H9 (cell line): ENCODE measurements at regions not wholly inside any gene's neighbourhood (a gene's known extent, or its start where the extent isn't known, plus 50 kb on each side); places are given as distances from the start of the nearest gene placed in this dataset.

Experiments
- DNase-seq: peaks from one replicate; pipeline ENCODE4 v3.0.0-alpha.2; 2017
- H2AFZ ChIP-seq: one replicate; pipeline ENCODE4 v1.6.1; 2013; ENCODE audit warnings: mild to moderate bottlenecking, low read length, control low read depth, moderate library complexity
- H2AK5ac ChIP-seq: 2 replicates; pipeline ENCODE4 v1.6.1; 2013; ENCODE audit warnings: low read length, control low read depth, mixed read lengths; ENCODE audit not compliant: insufficient read length
- H2BK120ac ChIP-seq: one replicate; pipeline ENCODE4 v1.6.1; 2013; ENCODE audit warnings: low read depth, mild to moderate bottlenecking, low read length, control low read depth, inconsistent platforms; ENCODE audit not compliant: poor library complexity, severe bottlenecking
- H2BK12ac ChIP-seq: 2 replicates; pipeline ENCODE4 v1.6.1; 2013; ENCODE audit warnings: low read length, control low read depth, mixed read lengths, low read depth; ENCODE audit not compliant: insufficient read length
- H2BK15ac ChIP-seq: 2 replicates; pipeline ENCODE4 v1.6.1; 2013; ENCODE audit warnings: low read depth, low read length, control low read depth
- H2BK20ac ChIP-seq: one replicate; pipeline ENCODE4 v1.6.1; 2013; ENCODE audit warnings: low read depth, mild to moderate bottlenecking, low read length, control low read depth, inconsistent platforms; ENCODE audit not compliant: poor library complexity, severe bottlenecking
- H2BK5ac ChIP-seq: 2 replicates; pipeline ENCODE4 v1.6.1; 2013; ENCODE audit warnings: low read length, control low read depth, mixed read lengths; ENCODE audit not compliant: insufficient read length
- H3K14ac ChIP-seq: 2 replicates; pipeline ENCODE4 v1.6.1; 2013; ENCODE audit warnings: low read length, control low read depth; ENCODE audit not compliant: insufficient read depth
- H3K18ac ChIP-seq: 2 replicates; pipeline ENCODE4 v1.6.1; 2013; ENCODE audit warnings: low read depth, mild to moderate bottlenecking, mixed read lengths, low read length, control low read depth; ENCODE audit not compliant: insufficient read length
- H3K23ac ChIP-seq: 2 replicates; pipeline ENCODE4 v1.6.1; 2013; ENCODE audit warnings: low read length, control low read depth, mixed read lengths, low read depth; ENCODE audit not compliant: insufficient read length
- H3K23me2 ChIP-seq: 2 replicates; pipeline ENCODE4 v1.6.1; 2013; ENCODE audit warnings: low read depth, mild to moderate bottlenecking, mixed read lengths, low read length, control low read depth; ENCODE audit not compliant: insufficient read length, poor library complexity, severe bottlenecking
- H3K27ac ChIP-seq: 2 replicates; pipeline ENCODE4 v1.5.1; 2013; ENCODE audit warnings: low read length, control low read depth, mixed read lengths, low read depth; ENCODE audit not compliant: insufficient read length
- H3K27me3 ChIP-seq: 2 replicates; pipeline ENCODE4 v1.6.1; 2013; ENCODE audit warnings: low read length, control low read depth, inconsistent platforms; ENCODE audit not compliant: insufficient read depth
- H3K4ac ChIP-seq: 2 replicates; pipeline ENCODE4 v1.6.1; 2013; ENCODE audit warnings: low read depth, mild to moderate bottlenecking, control low read depth, inconsistent platforms, low read length, moderate library complexity
- H3K4me1 ChIP-seq: 2 replicates; pipeline ENCODE4 v1.6.1; 2013; ENCODE audit warnings: low read length, control low read depth, inconsistent platforms; ENCODE audit not compliant: insufficient read depth
- H3K4me2 ChIP-seq: 2 replicates; pipeline ENCODE4 v1.6.1; 2013; ENCODE audit warnings: low read length, control low read depth, mixed read lengths; ENCODE audit not compliant: insufficient read length, insufficient read depth
- H3K56ac ChIP-seq: 2 replicates; pipeline ENCODE4 v1.6.1; 2013; ENCODE audit warnings: low read depth, mild to moderate bottlenecking, mixed read lengths, low read length, control low read depth; ENCODE audit not compliant: insufficient read length
- H3K79me1 ChIP-seq: 2 replicates; pipeline ENCODE4 v1.6.1; 2013; ENCODE audit warnings: low read depth, mild to moderate bottlenecking, moderate library complexity, low read length, control low read depth, inconsistent platforms; ENCODE audit not compliant: insufficient read depth, poor library complexity, severe bottlenecking
- H3K79me2 ChIP-seq: 2 replicates; pipeline ENCODE4 v1.6.1; 2013; ENCODE audit warnings: low read length, control low read depth, inconsistent platforms; ENCODE audit not compliant: insufficient read depth
- H3K9ac ChIP-seq: 2 replicates; pipeline ENCODE4 v1.6.1; 2013; ENCODE audit warnings: low read length, control low read depth, mixed read lengths; ENCODE audit not compliant: insufficient read length; ENCODE audit errors: extremely low read depth
- H3K9me3 ChIP-seq: one replicate; pipeline ENCODE4 v1.6.1; 2013; ENCODE audit warnings: low read depth, low read length, inconsistent platforms; ENCODE audit not compliant: control insufficient read depth
- H3T11ph ChIP-seq: one replicate; pipeline ENCODE4 v1.6.1; 2013; ENCODE audit warnings: mild to moderate bottlenecking, low read length, control low read depth, inconsistent platforms
- H4K20me1 ChIP-seq: one replicate; pipeline ENCODE4 v1.6.1; 2013; ENCODE audit not compliant: control insufficient read depth, insufficient read length, insufficient read depth
- H4K5ac ChIP-seq: 2 replicates; pipeline ENCODE4 v1.6.1; 2013; ENCODE audit warnings: low read depth, mild to moderate bottlenecking, mixed read lengths, low read length, control low read depth; ENCODE audit not compliant: insufficient read length
- H4K8ac ChIP-seq: replicated peaks from 2 replicates; pipeline ENCODE4 v1.6.1; 2013; ENCODE audit warnings: low read length, control low read depth, mixed read lengths, low read depth; ENCODE audit not compliant: insufficient read length
- H4K91ac ChIP-seq: 2 replicates; pipeline ENCODE4 v1.6.1; 2013; ENCODE audit warnings: low read depth, mild to moderate bottlenecking, moderate library complexity, mixed read lengths, low read length, control low read depth; ENCODE audit not compliant: insufficient read length
- H3K27ac Mint-ChIP-seq, 3 experiments: 2 replicates in 2 of 3; 3 replicates in 1 of 3; pipeline ENCODE4 v1.8.0; 2020 to 2021; ENCODE audit warnings: mixed read lengths in 3 of 3, mild to moderate bottlenecking in 1 of 3, moderate library complexity in 1 of 3
- H3K27me3 Mint-ChIP-seq: 2 replicates; pipeline ENCODE4 v1.8.0; 2021; ENCODE audit warnings: low read depth, mild to moderate bottlenecking, moderate library complexity, mixed read lengths
- H3K36me3 Mint-ChIP-seq, 3 experiments: 2 replicates in 2 of 3; 3 replicates in 1 of 3; pipeline ENCODE4 v1.8.0; 2020 to 2021; ENCODE audit warnings: low read depth in 3 of 3, mixed read lengths in 3 of 3; ENCODE audit not compliant: insufficient read depth in 1 of 3
- H3K4me1 Mint-ChIP-seq, 2 experiments: 2 replicates each; pipeline ENCODE4 v1.8.0; 2020; ENCODE audit warnings: mixed read lengths in 2 of 2
- H3K4me3 Mint-ChIP-seq, 2 experiments: 2 replicates in 1 of 2; 3 replicates in 1 of 2; pipeline ENCODE4 v1.8.0; 2020 to 2021; ENCODE audit warnings: mild to moderate bottlenecking in 2 of 2, mixed read lengths in 2 of 2, moderate library complexity in 1 of 2
- H3K9me3 Mint-ChIP-seq, 2 experiments: 2 replicates in 1 of 2; 3 replicates in 1 of 2; pipeline ENCODE4 v1.8.0; 2020; ENCODE audit warnings: mild to moderate bottlenecking in 2 of 2, mixed read lengths in 2 of 2, moderate library complexity in 1 of 2
- WGBS: extraction: QIAGEN DNeasy Blood & Tissue Kit; methylation state at CpG from one replicate; pipeline ENCODE4 v1.1.7; 2013; ENCODE audit warnings: missing lambda C conversion rate, low lambda C conversion rate, mixed read lengths; ENCODE audit not compliant: insufficient read length; ENCODE audit errors: extremely low coverage; 5-methylcytosine and 5-hydroxymethylcytosine counted together
- TF ChIP-seq, protein P1 (sequence below): fragments of 200-600 bp; sonication (generic); conservative IDR thresholded peaks from 3 replicates; pipeline ENCODE4 v1.8.0; 2021; ENCODE audit warnings: antibody characterized with exemption, mild to moderate bottlenecking

DNA sequence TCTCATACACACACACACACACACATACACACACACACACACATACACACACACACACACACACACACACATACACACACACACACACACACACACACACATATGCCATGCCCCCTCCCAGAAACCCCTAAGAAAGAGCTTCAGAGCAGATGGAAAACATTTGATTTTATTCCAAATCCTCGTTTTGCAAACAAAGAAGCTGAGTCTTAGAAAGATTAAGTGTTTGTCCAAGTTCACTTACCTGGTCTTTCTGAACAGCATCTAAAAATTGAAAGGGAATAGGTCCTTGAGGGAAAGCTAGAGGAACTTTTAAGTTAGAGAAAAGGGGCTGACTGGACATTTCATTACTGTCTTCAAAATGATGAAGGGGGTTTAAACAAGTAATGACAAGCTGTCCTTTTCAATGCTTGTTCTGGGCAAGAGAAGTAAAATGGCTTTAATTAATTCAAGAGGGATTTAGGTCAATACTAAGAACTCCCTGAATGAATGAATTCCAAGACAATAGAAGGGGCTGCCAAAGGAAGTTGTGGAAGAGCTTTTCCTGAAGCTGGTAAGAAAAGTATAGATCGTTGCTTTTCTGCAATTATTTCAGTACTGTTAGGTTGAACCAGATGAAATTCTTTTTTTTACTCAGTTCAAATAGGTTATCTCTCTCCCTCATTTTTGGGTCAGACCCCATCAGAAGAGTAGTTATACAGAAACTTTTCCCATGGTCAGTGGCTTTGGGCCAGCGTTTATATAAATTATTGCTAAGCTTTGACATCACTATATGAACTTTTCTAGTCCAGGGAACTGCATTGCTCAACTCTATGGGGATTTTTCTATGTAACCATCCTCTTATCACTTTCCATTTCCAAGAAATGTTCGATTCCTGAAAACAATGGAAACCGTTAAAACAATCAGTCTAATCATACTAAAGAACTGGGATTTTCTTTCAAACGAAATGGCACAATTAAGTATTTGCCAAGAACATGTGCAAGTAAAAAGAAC, 261.4 kb downstream of the MTERF1 start:
- Histone ChIP-seq H3K27me3 (no peaks in the 10 kb centered on the region), H3K79me2 (no peaks in the 10 kb centered on the region), H2BK120ac (no peak overlapping the region), H3K18ac (no peak overlapping the region), H3K27ac (no peak overlapping the region), H3K79me1 (no peaks in the 10 kb centered on the region), H2AFZ (no peak overlapping the region), H2BK12ac (no peak overlapping the region), H3K56ac (no peak overlapping the region), H3K9me3 (no peaks in the 10 kb centered on the region), H2BK15ac (no peak overlapping the region), H3T11ph (no peak overlapping the region), H3K4ac (no peak overlapping the region), H3K23me2 (no peaks in the 10 kb centered on the region), H4K91ac (no peak overlapping the region), H3K14ac (no peak overlapping the region), H3K4me2 (no peak overlapping the region), H3K4me1 (no peaks in the 10 kb centered on the region), H3K23ac (no peak overlapping the region), H2AK5ac (no peak overlapping the region), H4K20me1 (no peaks in the 10 kb centered on the region), H4K5ac (no peak overlapping the region), H2BK20ac (no peak overlapping the region), H3K9ac (no peak overlapping the region), H4K8ac (no peak overlapping the region), H2BK5ac (no peak overlapping the region)
- no peaks in the 10 kb centered on the region; a peak in 1 of 5 replicates for H3K9me3 Mint-ChIP-seq
- H3K36me3 Mint-ChIP-seq = no peaks in the 10 kb centered on the region
- no peak for DNase-seq
- H3K27me3 Mint-ChIP-seq = no peaks in the 10 kb centered on the region
- no CpG with 5 or more reads among the region's 6 CpGs for WGBS
- peaks cover 0 to 6% of the 10 kb centered on the region in 2 experiments; a peak in 3 of 4 replicates for H3K4me1 Mint-ChIP-seq
- H3K27ac Mint-ChIP-seq = no peak overlapping the region
- TF ChIP-seq, protein P1, sequence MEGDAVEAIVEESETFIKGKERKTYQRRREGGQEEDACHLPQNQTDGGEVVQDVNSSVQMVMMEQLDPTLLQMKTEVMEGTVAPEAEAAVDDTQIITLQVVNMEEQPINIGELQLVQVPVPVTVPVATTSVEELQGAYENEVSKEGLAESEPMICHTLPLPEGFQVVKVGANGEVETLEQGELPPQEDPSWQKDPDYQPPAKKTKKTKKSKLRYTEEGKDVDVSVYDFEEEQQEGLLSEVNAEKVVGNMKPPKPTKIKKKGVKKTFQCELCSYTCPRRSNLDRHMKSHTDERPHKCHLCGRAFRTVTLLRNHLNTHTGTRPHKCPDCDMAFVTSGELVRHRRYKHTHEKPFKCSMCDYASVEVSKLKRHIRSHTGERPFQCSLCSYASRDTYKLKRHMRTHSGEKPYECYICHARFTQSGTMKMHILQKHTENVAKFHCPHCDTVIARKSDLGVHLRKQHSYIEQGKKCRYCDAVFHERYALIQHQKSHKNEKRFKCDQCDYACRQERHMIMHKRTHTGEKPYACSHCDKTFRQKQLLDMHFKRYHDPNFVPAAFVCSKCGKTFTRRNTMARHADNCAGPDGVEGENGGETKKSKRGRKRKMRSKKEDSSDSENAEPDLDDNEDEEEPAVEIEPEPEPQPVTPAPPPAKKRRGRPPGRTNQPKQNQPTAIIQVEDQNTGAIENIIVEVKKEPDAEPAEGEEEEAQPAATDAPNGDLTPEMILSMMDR = no peak
- no peak overlapping the region for H3K4me3 Mint-ChIP-seq
